ENCODE measurements at regions not wholly inside any gene's neighbourhood (a gene's known extent, or its start where the extent isn't known, plus 50 kb on each side); places are given as distances from the start of the nearest gene placed in this dataset.

- WGBS (ENCODE audit: insufficient coverage, insufficient replicate concordance, low lambda C conversion rate, missing lambda C conversion rate) = 40% methylated on average over 2 of the region's 3 CpGs
- no peak for FAIRE-seq
- H3K36me3 ChIP-seq (ENCODE audit: control insufficient read depth in 2 of 2, insufficient read depth in 2 of 2, low read length in 1 of 2) = no peaks in the 10 kb centered on the region
- no peak overlapping the region for H3K4me3 ChIP-seq
- no peak overlapping the region for H3K4me2 ChIP-seq (ENCODE audit: control insufficient read depth, insufficient read depth)
- ChIA-PET POLR2A (no interaction called here), CTCF (interaction anchor here (1.4 kb wide), 1 partner anchor 122 kb away, joined by 3 read pairs; no protein-coding TSS in a partner anchor), SMC1A (ENCODE audit: uncharacterized antibody, unreplicated experiment) (no interaction called here), RAD21 (ENCODE audit: unreplicated experiment) (no interaction called here)
- in situ Hi-C loops (cut with MboI) (no loop called here), intact Hi-C loops (cut with micrococcal nuclease; ENCODE audit: unreplicated experiment) (no loop called here)
- no peaks in the 10 kb centered on the region for H3K9me3 ChIP-seq (replicated peaks; ENCODE audit: control insufficient read depth, insufficient read depth, low read length)
- H3K9ac ChIP-seq (ENCODE audit: control insufficient read depth, insufficient read depth, low read length) = no peak overlapping the region
- H3K79me2 ChIP-seq (ENCODE audit: control insufficient read depth, insufficient read depth, low read length) = no peaks in the 10 kb centered on the region
- H3K27me3 ChIP-seq (replicated peaks in 1 of 2; ENCODE audit: control insufficient read depth in 2 of 2, insufficient read depth in 2 of 2, low read length in 1 of 2) = no peaks in the 10 kb centered on the region
- peaks cover 12% of the 10 kb centered on the region for H3K4me1 ChIP-seq (ENCODE audit: control insufficient read depth, insufficient read depth, low read length)
- DNase-seq (ENCODE audit: low read depth, low spot score) = no peak
- H3K27ac ChIP-seq (ENCODE audit: control insufficient read depth, insufficient read depth) = no peak overlapping the region
- ATAC-seq = no peak
- no TSS peak for BruUV-seq (replicated peaks)
- no peak overlapping the region for H2AFZ ChIP-seq (ENCODE audit: control insufficient read depth, low read depth, low read length)
- TF ChIP-seq ZNF24 (IDR thresholded peaks at IDR 0.05) (no peak), ZNF592 (IDR thresholded peaks at IDR 0.05) (no peak), LARP7 (IDR thresholded peaks at IDR 0.05) (no peak), PAX8 (IDR thresholded peaks at IDR 0.05) (no peak), YBX1 (IDR thresholded peaks at IDR 0.05) (no peak), DPF2 (IDR thresholded peaks at IDR 0.05) (no peak), NR2C1 (IDR thresholded peaks at IDR 0.05) (no peak), EED (IDR thresholded peaks at IDR 0.05; ENCODE audit: low read depth) (no peak), GABPA (IDR thresholded peaks at IDR 0.05; ENCODE audit: low read depth) (no peak), CHD1 (IDR thresholded peaks at IDR 0.05; ENCODE audit: low read depth, low read length) (no peak), HDAC2 (IDR thresholded peaks at IDR 0.05) (no peak), EP300 (IDR thresholded peaks at IDR 0.05; ENCODE audit: borderline replicate concordance in 1 of 2, control insufficient read depth in 1 of 2, low read depth in 2 of 2, low read length in 2 of 2) (no peak), PAX5 (IDR thresholded peaks at IDR 0.05; ENCODE audit: borderline replicate concordance, low read depth, low read length) (no peak), STAT1 (conservative IDR thresholded peaks at IDR 0.05) (no peak), CEBPB (IDR thresholded peaks at IDR 0.05; ENCODE audit: borderline replicate concordance in 1 of 2, low read depth in 2 of 2, low read length in 2 of 2) (no peak), FOS (IDR thresholded peaks at IDR 0.05; ENCODE audit: borderline replicate concordance, extremely low read depth, insufficient read length) (no peak), BHLHE40 (IDR thresholded peaks at IDR 0.05; ENCODE audit: borderline replicate concordance in 1 of 2, low read depth in 2 of 2, low read length in 1 of 2) (no peak)
- 0 out of 2 replicates have a peak, but pooled peaks cover 3% of the 10 kb centered on the region for H4K20me1 ChIP-seq (ENCODE audit: control insufficient read depth, insufficient read depth)
Measured at GRCh38 chr4:77236806-77237205, 79.8 kb downstream of the CCNG2 start.

Measured in GM12878 (cell line).